Effector CD4-positive, alpha-beta T cell (primary cell): ENCODE measurements at regions not wholly inside any gene's neighbourhood (a gene's known extent, or its start where the extent isn't known, plus 50 kb on each side); places are given as distances from the start of the nearest gene placed in this dataset.

Experiments used
- DNase-seq: peaks from one replicate; pipeline ENCODE4 v3.0.0-alpha.2; 2020

DNA sequence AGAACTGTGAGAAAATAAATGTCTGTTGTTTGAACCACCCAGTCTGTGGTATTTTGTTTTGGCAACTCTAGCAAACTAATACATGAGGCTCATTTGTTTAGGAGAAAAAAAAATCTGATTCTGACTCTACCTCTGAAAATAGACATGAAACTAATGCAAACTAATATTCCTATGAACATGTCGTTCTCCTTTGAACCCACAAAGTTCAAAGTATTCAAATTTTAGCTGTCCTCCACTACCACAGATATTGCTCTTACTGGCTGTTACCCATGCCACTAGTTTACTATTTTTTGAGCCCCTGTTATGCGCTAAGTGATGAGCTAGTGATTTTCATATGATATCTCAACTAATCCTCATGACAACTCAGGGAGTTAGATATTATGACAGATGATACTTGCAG is 58.8 kb upstream of the ZNF804B start:
- no peak for DNase-seq

DNA sequence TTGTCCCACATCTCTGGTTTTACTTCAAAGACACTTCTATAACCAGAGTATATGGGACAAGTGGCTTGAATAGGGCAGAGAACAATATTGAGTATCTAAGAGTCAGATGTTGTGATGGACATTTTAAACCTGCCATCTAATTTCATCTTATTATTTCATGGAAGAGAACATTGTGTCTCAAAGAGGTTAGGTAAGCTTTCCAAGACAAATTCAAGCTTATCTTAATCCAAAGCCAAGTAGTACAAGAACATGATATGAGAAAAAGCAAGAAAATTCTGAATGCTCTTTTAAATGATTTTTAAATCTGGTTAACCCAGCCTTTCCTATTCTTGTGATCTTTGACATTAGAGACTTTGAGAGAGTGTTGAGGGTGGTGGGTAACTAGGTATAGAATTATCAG is 65.3 kb upstream of the ZNF804B start:
- DNase-seq = no peak

DNA sequence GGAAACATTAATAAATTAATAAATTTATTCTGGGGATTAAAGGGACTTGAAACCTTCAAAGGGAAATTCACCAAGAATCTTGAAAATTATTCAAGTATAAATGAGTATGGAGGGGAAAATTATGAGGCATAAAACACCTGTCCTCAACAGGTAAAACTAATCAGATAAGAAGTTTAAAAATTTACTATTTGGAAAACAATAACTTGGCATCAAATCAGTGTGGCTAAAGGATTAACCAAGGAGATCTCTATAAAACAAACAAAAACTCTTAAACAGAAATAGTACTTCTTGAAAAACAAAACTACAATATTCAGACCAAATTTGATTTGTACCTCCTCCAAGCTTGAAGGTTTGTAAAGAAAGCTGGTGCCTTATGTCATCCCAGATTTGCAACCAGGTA is 66.4 kb upstream of the ZNF804B start:
- no peak for DNase-seq

DNA sequence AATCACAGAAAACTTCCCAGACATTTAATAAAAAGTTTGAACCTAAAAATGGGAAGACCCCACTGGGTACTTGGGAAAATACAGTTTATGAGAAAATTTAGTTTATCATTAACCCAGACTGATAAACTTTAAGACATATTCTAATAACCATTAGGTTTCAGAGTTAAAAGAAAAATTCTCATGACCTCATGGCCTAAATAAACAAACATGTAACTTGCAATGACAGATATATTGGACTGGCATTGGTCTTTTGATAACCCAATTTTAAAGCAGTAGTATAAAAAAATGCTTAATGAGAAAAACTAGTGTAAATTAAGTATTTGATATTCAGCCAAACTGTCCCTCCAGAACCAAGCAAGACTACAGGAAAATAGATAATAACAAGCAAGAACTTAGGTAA is 67.0 kb upstream of the ZNF804B start:
- no peak for DNase-seq

DNA sequence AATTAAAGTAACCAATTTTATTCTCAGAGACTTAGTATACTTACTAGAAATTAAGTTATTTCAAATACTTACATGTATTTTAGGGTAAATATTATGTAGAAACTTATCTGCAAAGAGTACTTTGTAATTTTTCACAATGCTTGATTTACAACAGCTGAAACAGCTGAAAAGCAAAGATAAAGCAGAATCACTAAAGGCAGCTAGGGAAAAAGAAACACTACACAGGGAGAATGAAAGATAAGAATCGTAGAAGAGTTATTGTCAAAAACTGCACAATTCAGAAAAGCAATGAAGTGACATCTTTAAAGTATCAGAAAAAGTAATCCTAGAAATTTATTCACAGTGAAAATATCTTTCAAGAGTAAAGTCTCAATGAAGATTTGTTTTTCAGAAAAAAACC is 69.7 kb upstream of the ZNF804B start:
- DNase-seq = no peak

DNA sequence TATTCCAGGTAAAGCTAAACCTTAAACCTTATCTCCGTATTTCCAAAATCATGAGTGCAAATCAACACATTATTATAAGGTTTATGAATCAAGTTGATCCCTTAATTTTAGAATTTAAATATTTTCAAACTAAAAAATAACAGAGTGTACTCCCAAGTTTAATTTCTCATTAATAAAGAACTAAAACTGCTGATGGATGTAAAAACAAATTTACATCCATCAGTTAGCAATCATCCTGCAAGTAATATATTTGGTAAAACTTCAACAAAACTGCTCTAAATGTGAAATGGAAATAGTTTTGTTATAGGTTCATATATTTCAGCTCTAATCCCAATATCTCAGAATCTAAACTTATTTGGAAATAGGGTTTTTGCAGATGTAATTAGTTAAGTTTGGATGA is 71.3 kb upstream of the ZNF804B start:
- DNase-seq = no peak

DNA sequence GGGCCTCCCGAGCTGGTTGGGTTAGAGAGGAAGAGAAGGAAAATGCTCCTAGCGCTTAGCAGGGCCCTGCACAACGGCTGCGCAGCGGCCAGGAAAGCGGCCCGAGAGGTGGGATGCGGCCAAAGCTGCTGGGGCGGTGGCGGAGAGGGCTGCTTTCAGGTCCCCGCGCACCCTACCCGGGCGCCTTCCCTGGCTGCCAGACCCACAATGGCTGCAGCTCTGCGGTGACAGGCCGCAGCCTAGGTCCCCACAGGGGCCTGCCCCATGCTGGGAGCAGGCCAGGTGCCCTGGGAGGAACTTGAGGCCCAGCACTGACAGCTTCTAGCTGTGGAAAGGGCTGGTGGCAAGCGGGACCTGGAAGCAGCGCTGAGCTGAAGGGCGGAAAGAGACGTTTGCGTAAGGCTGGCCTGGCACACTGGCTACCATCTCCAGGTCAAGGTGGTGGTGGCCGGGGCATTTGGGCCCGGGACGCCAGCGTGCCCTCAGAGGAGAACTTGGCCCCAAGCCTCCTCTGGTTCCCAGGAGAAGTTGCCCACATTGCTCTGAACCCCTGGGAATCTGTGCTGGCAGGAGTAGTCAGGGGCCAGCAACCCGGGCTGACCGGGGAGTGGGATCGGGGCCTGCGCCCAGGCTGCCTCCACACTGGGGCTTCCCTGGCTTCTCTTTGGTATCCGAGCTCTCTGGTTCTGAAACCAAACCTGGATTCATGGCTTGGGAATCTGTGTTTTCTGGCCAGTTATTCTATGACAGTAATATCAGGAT is 72.9 kb upstream of the ZNF804B start:
- DNase-seq = no peak

DNA sequence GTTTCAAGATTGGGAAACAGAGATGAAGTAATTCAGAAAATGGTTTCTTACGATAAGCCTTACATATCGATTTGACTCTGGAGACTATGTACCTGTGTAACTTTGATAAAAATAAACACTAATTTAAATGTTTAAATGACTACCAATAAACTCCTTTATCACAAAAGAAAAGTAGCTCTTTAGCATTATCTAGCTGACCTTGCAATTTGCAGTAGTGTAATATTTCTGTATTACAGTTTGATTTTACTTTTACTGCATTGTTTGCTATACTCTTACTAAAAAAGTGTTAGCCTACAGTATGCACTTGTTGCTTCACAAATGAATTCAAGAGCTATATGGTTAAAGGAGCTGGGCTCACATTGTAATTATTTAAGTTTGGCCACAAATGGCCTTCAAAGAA is 77.8 kb upstream of the ZNF804B start:
- no peak for DNase-seq

DNA sequence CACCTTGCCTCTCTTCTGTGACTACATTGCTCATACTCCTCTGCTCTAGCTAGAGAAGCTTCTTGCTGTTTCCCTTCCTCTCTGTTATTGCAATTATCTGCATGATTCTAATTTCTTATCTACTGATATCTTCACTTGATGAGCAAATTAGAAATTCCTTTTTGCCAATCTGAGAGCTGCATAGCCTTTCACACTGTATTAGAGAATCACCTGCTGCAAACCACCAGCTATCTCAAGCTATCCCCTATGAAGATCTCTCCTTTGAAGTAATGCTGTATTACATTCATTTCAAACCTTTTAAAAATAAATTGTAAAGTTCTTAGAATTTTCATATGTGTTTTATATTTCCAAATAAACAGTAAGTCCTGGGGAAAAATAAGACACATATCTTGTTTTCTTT is 89.0 kb upstream of the ZNF804B start:
- DNase-seq = no peak

DNA sequence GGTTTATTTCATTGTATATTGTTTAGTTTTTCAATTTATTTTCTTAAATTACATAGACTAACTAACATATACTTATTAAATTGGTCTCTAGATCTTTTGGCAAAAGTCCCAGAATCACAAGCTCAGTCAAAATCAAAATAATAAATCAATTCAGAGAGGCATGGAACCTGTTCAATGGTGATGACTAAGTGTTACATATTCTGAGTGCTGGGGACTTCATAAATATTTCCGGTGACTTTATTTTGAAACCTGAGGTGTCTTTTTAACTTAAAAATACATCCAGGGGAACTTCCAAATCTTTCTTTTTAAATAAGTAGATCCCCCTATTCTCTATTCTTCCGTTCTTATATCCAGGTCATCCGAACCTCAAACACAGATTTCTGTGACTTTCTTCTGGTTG is 89.6 kb upstream of the ZNF804B start:
- DNase-seq = no peak

DNA sequence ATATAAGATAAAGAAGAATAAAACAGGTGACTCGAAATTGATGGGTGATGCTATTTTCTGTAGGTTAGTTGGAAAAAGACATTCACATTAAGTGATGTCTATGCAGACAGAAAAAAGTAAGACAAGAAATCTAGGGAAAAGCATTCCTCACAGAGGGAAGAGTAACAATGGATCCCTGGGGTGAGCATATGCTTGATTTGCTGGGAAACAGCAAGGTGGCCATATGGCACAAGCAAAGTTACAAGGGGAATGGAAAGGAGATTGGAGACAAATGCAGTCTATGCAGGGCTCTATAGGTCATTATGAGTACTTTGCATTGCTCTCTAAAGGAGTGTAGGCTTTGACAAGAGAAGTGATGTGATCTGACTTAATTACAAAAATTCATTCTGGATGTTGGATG is 90.9 kb upstream of the ZNF804B start:
- no peak for DNase-seq

DNA sequence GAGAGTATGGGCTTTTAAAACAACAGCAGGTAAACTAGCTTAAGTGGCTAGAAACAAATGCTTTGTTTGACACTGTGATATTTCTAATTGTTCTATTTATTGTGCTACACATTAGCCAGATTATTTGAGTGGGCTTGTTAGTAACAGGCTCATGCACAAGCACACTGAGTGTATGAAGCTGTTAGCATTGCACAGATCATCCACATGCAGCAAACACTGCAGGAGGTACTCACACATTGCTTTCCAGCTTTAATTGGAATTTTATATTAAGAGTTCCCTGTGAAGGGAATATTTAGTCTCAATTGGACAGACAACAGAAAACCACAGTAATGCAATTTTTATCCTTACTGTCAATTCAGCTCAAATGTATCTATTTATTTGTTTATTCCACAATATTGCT is 92.9 kb upstream of the ZNF804B start:
- DNase-seq = no peak

DNA sequence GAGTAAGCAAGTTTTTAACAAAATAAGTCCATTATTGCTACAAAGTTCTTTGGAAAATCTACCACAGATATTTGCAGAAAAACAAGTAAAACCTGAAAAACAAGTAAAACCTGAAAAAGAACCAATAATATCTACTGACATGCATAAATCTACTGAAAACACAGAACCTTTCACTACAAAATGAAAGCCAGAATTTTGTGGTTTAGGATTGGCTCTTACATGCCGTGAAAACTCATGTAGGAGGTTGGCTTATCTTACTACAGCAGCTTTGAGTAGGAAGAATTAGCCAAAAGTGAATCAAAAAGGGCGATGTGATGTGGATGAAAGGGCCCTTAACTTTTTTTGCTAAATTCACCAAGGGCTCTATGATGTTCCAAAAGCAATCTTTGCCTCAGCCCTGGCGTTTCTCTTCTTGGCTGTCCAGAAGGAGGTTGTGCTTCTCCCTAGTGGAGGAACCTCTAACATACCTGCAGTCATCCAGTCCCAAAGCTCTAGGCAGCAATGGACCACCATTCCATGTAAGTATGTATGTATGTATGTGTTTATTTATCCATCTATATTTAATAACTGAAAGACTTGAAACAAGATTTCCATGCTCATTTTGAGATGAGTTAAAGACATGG is 93.5 kb upstream of the ZNF804B start:
- no peak for DNase-seq

DNA sequence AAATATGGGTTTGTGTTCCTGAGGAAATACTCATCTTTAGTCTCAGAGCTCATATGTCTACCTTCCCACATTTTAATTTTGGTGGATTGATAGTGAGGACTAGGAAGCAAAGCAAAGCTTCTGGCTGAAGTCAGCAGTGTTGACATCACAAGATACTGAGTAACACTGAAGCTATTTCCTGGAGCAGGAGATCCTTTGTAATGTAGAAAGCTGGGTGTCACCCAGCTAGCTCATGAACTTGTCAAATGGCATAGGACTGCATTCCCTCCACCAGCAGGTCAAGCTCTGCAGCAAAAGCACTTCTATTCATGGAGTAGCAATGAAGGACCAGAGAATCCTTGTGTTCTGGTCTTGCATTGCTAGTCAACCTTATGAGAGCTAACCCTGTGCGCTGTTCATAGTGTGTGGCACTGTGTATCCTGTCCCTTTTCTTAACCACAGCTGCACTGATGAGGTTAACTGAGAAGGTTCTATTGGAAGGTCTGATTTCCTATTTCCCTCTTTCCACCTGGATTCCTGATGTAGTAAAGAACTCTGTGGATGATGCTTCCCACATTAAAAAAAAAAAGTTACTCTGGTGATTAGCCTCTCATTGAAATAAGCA is 94.8 kb upstream of the ZNF804B start:
- no peak for DNase-seq

DNA sequence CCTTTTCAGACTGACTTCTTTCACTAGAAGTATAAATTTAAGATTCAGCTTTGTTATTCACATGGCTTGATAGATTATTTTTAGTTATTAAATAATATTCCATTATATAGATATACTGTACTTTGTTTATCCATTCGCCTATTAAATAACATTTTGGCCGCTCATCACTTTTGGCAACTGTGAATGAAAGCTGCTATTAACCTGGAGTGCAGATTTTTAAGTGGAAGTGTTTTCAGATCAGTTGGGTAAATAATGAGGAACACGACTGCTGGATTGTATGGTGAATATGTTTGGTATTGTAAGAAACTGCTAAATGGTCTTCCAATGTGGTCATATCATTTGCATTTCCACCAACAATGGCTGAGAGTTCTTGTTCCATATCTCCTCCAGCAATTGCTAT is 97.6 kb upstream of the ZNF804B start:
- no peak for DNase-seq

DNA sequence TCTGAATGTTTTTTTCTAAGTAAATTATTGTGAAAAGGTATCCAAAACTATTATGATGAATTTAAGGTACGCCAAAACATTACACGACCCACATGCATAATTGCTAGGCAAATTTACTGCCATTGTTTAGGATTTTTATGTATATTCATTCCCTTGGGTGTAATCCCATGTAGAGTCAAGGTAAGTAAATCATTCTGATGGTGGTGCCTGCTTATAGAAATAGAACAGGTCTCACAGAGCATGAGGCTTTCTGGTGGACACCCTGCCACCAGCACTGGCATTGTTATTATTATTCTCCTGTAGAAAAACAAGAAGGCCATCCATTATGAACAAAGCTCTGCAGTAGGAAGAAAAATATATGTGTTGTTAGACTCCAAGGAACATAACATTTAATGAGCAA is 111.7 kb upstream of the ZNF804B start:
- DNase-seq = no peak

DNA sequence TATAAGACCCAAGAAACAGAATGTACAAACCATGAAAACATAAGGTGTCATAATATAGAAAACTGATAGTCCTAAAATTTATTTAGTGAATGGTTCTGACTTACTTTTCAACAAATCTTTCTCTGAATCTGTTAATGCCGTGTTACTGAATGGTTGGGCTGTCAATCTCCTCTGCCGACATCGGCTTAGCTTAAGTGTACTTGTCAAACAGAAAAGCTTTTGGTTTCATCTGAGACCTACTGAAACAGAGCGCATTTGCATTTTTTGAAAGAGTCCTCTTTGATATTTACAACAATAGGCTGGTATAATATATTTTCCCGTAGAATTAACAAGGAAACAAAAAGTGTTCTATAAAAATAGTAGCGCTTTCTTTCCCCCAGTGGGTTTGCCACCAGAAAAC is 120.9 kb upstream of the ZNF804B start:
- no peak for DNase-seq

DNA sequence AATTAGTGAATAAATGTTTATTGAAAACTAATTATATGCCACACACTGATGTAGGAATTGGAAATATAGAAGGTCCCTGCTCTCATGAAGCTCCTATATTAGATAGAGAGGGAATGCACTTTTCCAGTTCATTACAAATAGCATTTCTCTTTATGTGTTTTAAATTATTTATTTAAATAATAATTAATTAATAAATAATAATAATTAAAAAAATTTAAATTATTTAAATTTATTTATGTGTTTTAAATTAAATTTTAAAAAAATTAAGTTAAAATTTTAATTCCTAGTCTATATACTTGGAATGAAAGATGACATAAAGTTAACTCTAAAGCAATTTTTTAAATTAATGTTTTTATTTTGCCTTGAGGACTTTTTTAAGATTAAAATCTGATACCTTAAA is 121.7 kb upstream of the ZNF804B start:
- DNase-seq = no peak

DNA sequence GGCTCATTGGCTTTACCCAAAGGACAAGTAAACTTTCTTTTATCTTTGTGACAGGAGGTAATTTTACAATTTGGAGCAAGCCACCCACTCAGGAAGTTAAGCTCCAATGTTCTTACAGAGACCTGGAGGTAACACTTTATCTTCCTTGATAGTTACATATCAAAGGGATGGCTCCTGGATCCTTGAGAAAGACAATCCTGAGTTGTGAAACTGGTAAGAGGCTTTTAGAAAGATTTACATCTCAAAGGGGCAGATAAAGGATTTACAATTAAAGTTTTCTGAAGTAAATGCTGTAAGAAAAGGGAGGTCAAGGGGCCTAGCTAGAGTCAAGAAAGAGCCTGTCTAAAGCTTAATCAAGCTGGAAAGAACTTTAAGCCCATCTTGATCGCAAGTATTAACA is 124.4 kb upstream of the ZNF804B start:
- no peak for DNase-seq

DNA sequence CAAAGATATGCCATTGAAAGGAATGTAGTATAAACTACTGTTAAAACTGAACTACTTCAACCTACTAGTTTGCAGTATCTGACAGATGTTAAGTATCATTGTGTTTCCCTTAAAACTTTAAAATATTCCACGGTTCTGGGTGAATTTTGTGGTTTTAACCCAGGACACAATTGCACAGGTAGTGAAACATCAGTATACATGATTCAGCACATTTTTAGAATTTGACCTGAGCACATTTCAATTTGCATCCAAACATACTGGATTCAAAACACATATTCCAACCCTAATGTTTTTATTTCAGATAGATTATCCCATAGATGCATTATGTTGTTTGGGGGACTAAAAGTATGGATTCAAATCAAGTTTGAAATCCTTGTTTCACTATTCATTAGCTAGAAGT is 129.9 kb upstream of the ZNF804B start:
- no peak for DNase-seq

DNA sequence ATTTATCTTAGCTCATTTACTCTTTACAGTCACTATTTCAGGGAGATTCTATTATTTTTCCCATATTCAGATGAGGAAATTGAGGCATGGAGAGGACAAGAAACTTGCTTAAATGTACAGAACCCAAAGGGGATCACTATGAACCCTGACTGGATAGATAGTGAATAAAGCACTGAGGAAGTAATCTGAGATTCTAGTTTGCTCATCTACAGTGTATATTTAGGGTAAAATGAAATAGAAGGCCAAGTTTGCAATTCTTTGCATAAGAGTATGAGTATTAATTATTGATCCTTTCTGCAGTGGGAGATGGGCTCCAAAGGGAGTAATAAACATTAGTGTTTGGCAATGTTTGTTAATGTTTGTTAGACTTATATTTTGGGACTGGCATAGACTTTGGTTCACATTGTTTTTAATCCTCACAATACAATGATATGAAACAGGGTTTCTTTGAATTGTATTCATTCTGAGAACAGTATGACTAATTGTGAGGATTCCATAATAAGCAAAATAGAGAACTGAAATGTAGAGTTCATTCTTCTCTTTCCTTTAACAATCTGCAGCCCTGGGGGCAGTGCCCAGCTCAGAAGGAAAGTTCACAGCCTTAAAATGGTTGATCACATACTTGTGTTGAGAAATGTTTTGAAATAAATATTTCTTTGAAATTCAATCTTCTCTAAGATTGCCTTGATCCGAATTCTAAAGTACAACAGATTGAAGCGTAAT is 131.0 kb upstream of the ZNF804B start:
- no peak for DNase-seq

DNA sequence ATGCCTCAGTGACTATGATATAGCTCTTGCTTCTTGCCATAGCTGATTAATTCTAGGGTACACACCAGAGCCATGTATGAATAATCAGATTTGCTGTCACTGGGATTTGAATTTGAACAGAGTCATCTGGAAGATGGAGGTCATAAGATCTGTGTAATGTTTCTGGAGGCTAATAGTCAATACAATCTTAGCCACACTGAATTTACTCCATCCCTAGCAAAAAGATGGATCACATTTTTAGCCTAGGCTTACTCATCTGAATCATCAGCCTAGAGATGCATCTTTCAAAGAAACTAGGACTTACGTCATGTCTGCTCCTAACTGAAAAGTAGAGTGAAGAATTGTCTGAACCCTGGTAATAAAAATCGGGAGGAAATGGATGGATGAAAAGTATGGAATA is 142.3 kb upstream of the ZNF804B start:
- DNase-seq = no peak

DNA sequence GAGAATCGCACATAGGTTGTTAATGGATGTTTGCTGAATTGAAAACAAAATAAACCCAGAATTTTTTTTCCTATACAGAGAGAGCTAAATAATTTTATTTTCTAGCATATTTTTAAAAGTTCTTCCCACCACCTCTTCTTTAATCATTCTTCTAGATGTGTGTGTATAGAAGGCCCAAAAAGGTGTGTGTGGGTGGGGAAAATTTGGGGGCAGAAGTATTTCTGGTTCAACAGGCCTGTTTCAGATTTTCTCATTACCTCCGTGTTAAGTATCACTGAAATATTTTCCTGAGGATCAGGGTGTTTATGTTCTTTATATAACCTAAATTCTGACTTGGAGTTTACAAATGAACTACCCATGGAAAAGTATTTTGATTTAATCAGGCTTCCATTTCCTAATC is 144.2 kb upstream of the ZNF804B start:
- DNase-seq = no peak

DNA sequence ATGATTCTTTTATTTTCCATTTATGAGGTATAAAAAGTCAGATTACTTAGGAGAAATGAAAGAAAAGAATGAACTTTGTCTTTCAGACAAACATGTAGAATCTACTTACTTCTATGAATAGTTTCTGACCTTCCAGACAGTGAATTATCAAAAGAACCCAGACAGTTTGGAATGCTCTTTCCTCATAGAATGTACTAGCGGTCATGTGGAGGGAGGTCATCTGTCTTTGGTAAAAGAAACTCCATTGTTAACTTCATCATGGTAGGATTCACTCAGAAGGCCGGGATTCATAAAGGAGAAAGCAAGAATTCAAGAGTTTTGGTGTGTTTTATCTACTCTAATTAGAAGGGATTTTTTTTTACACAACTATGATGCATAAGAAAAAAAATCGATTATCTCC is 144.8 kb upstream of the ZNF804B start:
- DNase-seq = no peak
